ENCODE measurements at regions not wholly inside any gene's neighbourhood (a gene's known extent, or its start where the extent isn't known, plus 50 kb on each side); places are given as distances from the start of the nearest gene placed in this dataset.

- no peaks in the 10 kb centered on the region; the same call in 1 of the 2 replicates for H3K27me3 Mint-ChIP-seq (ENCODE audit: insufficient read depth)
- no peak overlapping the region for H3K27ac Mint-ChIP-seq
- DNase-seq: no peak
- no peaks in the 10 kb centered on the region for H3K9me3 Mint-ChIP-seq
- no peak for TF ChIP-seq CTCF (IDR thresholded peaks at IDR 0.05)
- H3K4me3 Mint-ChIP-seq: no peak overlapping the region
- peaks cover 6% of the 10 kb centered on the region; the same call in 1 of the 2 replicates for H3K36me3 Mint-ChIP-seq (ENCODE audit: low read depth)
- peaks cover 45% of the 10 kb centered on the region for H3K4me1 Mint-ChIP-seq (ENCODE audit: low read depth)
Observed at GRCh38 chr10:4370376-4370775, 455.6 kb upstream of the AKR1E2 start.

- TF ChIP-seq CTCF (IDR thresholded peaks at IDR 0.05): no peak
- H3K9me3 Mint-ChIP-seq: no peaks in the 10 kb centered on the region
- H3K27me3 Mint-ChIP-seq (ENCODE audit: insufficient read depth): no peaks in the 10 kb centered on the region; the same call in 1 of the 2 replicates
- H3K4me3 Mint-ChIP-seq: no peak overlapping the region
- no peak for DNase-seq
- H3K4me1 Mint-ChIP-seq (ENCODE audit: low read depth): peaks cover 2% of the 10 kb centered on the region
- peaks cover 3% of the 10 kb centered on the region; the same call in 1 of the 2 replicates for H3K36me3 Mint-ChIP-seq (ENCODE audit: low read depth)
- H3K27ac Mint-ChIP-seq: no peak overlapping the region
Observed at GRCh38 chr10:4361581-4361980, 464.4 kb upstream of the AKR1E2 start.

- Mint-ChIP-seq H3K4me3 (no peak overlapping the region), H3K27me3 (ENCODE audit: insufficient read depth) (no peaks in the 10 kb centered on the region; the same call in 1 of the 2 replicates), H3K4me1 (ENCODE audit: low read depth) (peaks cover 28% of the 10 kb centered on the region), H3K36me3 (ENCODE audit: low read depth) (peaks cover 5% of the 10 kb centered on the region; the same call in 1 of the 2 replicates), H3K9me3 (no peaks in the 10 kb centered on the region), H3K27ac (no peak overlapping the region)
- no peak for DNase-seq
- no peak for TF ChIP-seq CTCF (IDR thresholded peaks at IDR 0.05)
Observed at GRCh38 chr10:4359003-4359402, 467.0 kb upstream of the AKR1E2 start.

- no peak for TF ChIP-seq CTCF (IDR thresholded peaks at IDR 0.05)
- no peak overlapping the region for H3K27ac Mint-ChIP-seq
Observed at GRCh38 chr10:4357911-4358310, 468.1 kb upstream of the AKR1E2 start.

GRCh38 chr10:4355350-4355749 lies 470.7 kb upstream of the AKR1E2 start:
- DNase-seq: no peak
- Mint-ChIP-seq H3K4me3 (no peak overlapping the region), H3K27me3 (ENCODE audit: insufficient read depth) (no peaks in the 10 kb centered on the region), H3K9me3 (no peaks in the 10 kb centered on the region), H3K4me1 (ENCODE audit: low read depth) (peaks cover 57% of the 10 kb centered on the region), H3K27ac (no peak overlapping the region; the same call in 1 of the 2 replicates), H3K36me3 (ENCODE audit: low read depth) (peaks cover 5% of the 10 kb centered on the region; the same call in 1 of the 2 replicates)
- no peak for TF ChIP-seq CTCF (IDR thresholded peaks at IDR 0.05)

More at GRCh38 chr10:4357911-4358310, 468.1 kb upstream of the AKR1E2 start:
- Mint-ChIP-seq H3K27me3 (ENCODE audit: insufficient read depth) (no peaks in the 10 kb centered on the region; the same call in 1 of the 2 replicates), H3K36me3 (ENCODE audit: low read depth) (peaks cover 5% of the 10 kb centered on the region; the same call in 1 of the 2 replicates), H3K4me1 (ENCODE audit: low read depth) (peaks cover 39% of the 10 kb centered on the region), H3K9me3 (no peaks in the 10 kb centered on the region), H3K4me3 (no peak overlapping the region)
- no peak for DNase-seq

Measured in HFFc6 (cell line).